HFFc6 (cell line): ENCODE measurements at regions not wholly inside any gene's neighbourhood (a gene's known extent, or its start where the extent isn't known, plus 50 kb on each side); places are given as distances from the start of the nearest gene placed in this dataset.
"Not testable (repeated sequence)": the region's sequence is repeated elsewhere in the genome, so short reads cannot be mapped to it uniquely, and the experiment has no call there.

ENCODE experiments used
- DNase-seq: peaks from one replicate; pipeline ENCODE4 v3.0.0-alpha.2; 2018
- H3K27ac Mint-ChIP-seq: 2 replicates; pipeline ENCODE4 v1.8.0; 2020; ENCODE audit warnings: mild to moderate bottlenecking, mixed read lengths
- H3K27me3 Mint-ChIP-seq: 2 replicates; pipeline ENCODE4 v1.8.0; 2021; ENCODE audit warnings: mild to moderate bottlenecking, moderate library complexity, mixed read lengths; ENCODE audit not compliant: insufficient read depth
- H3K36me3 Mint-ChIP-seq: 2 replicates; pipeline ENCODE4 v1.8.0; 2021; ENCODE audit warnings: low read depth, mixed read lengths
- H3K4me1 Mint-ChIP-seq: 2 replicates; pipeline ENCODE4 v1.8.0; 2020; ENCODE audit warnings: low read depth, mixed read lengths
- H3K4me3 Mint-ChIP-seq: 2 replicates; pipeline ENCODE4 v1.8.0; 2020; ENCODE audit warnings: mild to moderate bottlenecking, moderate library complexity, mixed read lengths
- H3K9me3 Mint-ChIP-seq: 2 replicates; pipeline ENCODE4 v1.8.0; 2020; ENCODE audit warnings: mild to moderate bottlenecking, mixed read lengths
- CTCF ChIP-seq: fragments of 200-600 bp; sonication (generic); IDR thresholded peaks from 2 replicates; pipeline ENCODE4 v1.5.0; 2021; ENCODE audit warnings: antibody characterized with exemption, mild to moderate bottlenecking

DNA sequence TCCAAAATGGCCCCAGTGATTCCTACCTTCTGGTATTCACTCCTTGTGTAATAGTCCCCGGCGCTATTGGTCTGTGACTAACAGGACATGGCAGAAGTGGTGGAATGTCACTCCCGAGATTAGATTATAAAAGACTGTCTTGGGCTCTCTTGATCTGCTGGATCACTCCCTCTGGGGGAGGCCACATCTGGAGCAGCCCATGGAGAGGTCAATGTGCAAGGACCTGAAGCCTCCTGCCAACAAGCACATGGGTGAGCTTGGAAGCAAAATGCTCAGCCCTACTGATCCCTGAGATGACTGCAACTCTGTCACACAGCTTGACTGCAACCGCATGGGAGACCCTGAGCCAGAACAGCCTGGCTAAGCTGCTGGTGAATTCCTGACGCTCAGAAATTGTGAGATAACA lies 94.3 kb upstream of the GLI2 start:
- Mint-ChIP-seq H3K9me3 (peaks cover 11% of the 10 kb centered on the region), H3K27ac (no peak overlapping the region; the same call in 1 of the 2 replicates), H3K36me3 (peaks cover 16% of the 10 kb centered on the region), H3K4me1 (peaks cover 30% of the 10 kb centered on the region), H3K4me3 (no peak overlapping the region), H3K27me3 (no peaks in the 10 kb centered on the region; the same call in none of the 2 replicates)
- peak; percentile 49 for DNase-seq
- no peak for TF ChIP-seq CTCF

DNA sequence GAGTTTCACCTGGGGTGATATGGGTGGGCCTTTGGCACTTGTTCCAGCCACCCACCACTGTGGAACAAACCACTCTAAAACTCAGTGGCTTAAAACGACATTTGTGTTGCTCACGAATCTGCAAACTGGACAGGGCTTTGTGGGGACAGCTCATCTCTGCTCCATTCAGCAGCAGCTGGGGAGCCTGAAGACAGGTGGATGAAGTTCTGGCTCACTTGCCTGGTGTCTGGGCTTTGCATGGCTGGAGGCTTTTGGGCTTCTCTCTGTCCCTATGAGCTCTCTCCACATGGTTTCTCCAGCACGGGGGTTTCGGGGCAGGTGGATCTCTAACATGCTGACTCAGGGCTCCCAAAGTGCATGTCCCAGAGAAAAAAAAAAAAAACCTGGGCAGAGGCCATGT lies 93.0 kb upstream of the GLI2 start:
- no peak for DNase-seq
- Mint-ChIP-seq H3K27me3 (no peaks in the 10 kb centered on the region; the same call in 1 of the 2 replicates), H3K27ac (no peak overlapping the region), H3K4me3 (no peak overlapping the region), H3K9me3 (peaks cover 14% of the 10 kb centered on the region), H3K36me3 (peaks cover 19% of the 10 kb centered on the region), H3K4me1 (peaks cover 42% of the 10 kb centered on the region)
- no peak for TF ChIP-seq CTCF

- H3K27ac Mint-ChIP-seq = peak overlapping the region; percentile 80
- no peaks in the 10 kb centered on the region; the same call in 1 of the 2 replicates for H3K27me3 Mint-ChIP-seq
- H3K9me3 Mint-ChIP-seq = peaks cover 37% of the 10 kb centered on the region
- H3K4me1 Mint-ChIP-seq = peaks cover 30% of the 10 kb centered on the region
- peaks cover 33% of the 10 kb centered on the region for H3K36me3 Mint-ChIP-seq
- no peak for DNase-seq
- H3K4me3 Mint-ChIP-seq = no peak overlapping the region
- TF ChIP-seq CTCF = no peak
Measured at GRCh38 chr2:120646994-120647393, 88.7 kb upstream of the GLI2 start.

DNA sequence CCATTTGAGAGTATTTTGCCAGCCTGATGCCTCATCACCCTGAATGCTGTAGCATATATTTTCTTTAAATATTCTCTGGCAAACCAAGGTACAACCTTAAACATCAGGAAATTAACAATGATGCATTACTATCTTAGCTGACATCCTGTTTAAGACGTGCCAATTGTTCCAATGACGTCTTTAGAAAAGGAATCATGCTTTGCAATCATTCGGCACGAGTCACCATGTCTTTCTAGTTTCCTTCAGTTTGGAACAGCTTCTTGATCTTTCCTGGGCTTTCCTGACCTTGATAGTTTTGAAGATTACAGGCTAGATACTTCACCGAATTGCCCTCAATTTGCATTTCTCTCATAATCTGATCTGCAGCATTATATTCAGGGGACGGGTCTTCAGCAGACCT lies 88.2 kb upstream of the GLI2 start:
- TF ChIP-seq CTCF = no peak
- peaks cover 42% of the 10 kb centered on the region for H3K9me3 Mint-ChIP-seq
- DNase-seq = peak; percentile 59
- peaks cover 30% of the 10 kb centered on the region for H3K4me1 Mint-ChIP-seq
- 0 out of 2 replicates have a peak overlapping the region, but pooled peaks have one; percentile 6 for H3K4me3 Mint-ChIP-seq
- H3K27ac Mint-ChIP-seq = peak overlapping the region; percentile 80
- H3K27me3 Mint-ChIP-seq = no peaks in the 10 kb centered on the region; the same call in none of the 2 replicates
- peaks cover 34% of the 10 kb centered on the region for H3K36me3 Mint-ChIP-seq

GRCh38 chr2:120649381-120649780 lies 86.3 kb upstream of the GLI2 start:
- peaks cover 43% of the 10 kb centered on the region for H3K4me1 Mint-ChIP-seq
- not testable (repeated sequence) for H3K27ac Mint-ChIP-seq, H3K27me3 Mint-ChIP-seq, H3K4me3 Mint-ChIP-seq, DNase-seq
- H3K9me3 Mint-ChIP-seq = peaks cover 47% of the 10 kb centered on the region
- peaks cover 40% of the 10 kb centered on the region for H3K36me3 Mint-ChIP-seq

GRCh38 chr2:120650022-120650644 lies 85.5 kb upstream of the GLI2 start:
- peak; percentile 16 for DNase-seq
- H3K27ac Mint-ChIP-seq = no peak overlapping the region
- H3K36me3 Mint-ChIP-seq = peaks cover 40% of the 10 kb centered on the region
- H3K4me3 Mint-ChIP-seq = no peak overlapping the region
- no peak for TF ChIP-seq CTCF
- peaks cover 43% of the 10 kb centered on the region for H3K4me1 Mint-ChIP-seq
- H3K9me3 Mint-ChIP-seq = peaks cover 49% of the 10 kb centered on the region
- H3K27me3 Mint-ChIP-seq = no peaks in the 10 kb centered on the region; the same call in none of the 2 replicates
